Large intestine (tissue), 3 donors: ENCODE measurements at regions not wholly inside any gene's neighbourhood (a gene's known extent, or its start where the extent isn't known, plus 50 kb on each side); places are given as distances from the start of the nearest gene placed in this dataset.

ENCODE experiments used
- DNase-seq, 2 donors: peaks; one replicate each; pipeline versions ENCODE4 v3.0.0 to v3.0.0-alpha.2; 2013
- H3K27ac ChIP-seq: one replicate; pipeline ENCODE4 v1.5.1; 2013; ENCODE audit warnings: low read length
- H3K27me3 ChIP-seq: 2 replicates; pipeline ENCODE4 v1.6.1; 2013; ENCODE audit warnings: low read length; ENCODE audit not compliant: control insufficient read depth, insufficient read depth
- H3K36me3 ChIP-seq: 2 replicates; pipeline ENCODE4 v1.6.1; 2013; ENCODE audit warnings: low read length; ENCODE audit not compliant: control insufficient read depth, insufficient read depth
- H3K4me1 ChIP-seq: one replicate; pipeline ENCODE4 v1.6.1; 2013; ENCODE audit warnings: low read length; ENCODE audit not compliant: control insufficient read depth, insufficient read depth
- H3K4me3 ChIP-seq: one replicate; pipeline ENCODE4 v1.5.1; 2013; ENCODE audit warnings: low read length
- H3K9me3 ChIP-seq: one replicate; pipeline ENCODE4 v1.6.1; 2013; ENCODE audit warnings: mild to moderate bottlenecking, low read depth, low read length, moderate library complexity; ENCODE audit not compliant: control insufficient read depth
- WGBS: methylation state at CpG from one replicate; pipeline ENCODE4 v1.1.5; 2013; ENCODE audit warnings: low lambda C conversion rate; ENCODE audit not compliant: insufficient coverage; 5-methylcytosine and 5-hydroxymethylcytosine counted together

GRCh38 chr2:82591718-82592117 lies 1867.4 kb downstream of the SUCLG1 start:
- DNase-seq, result no peak
- Histone ChIP-seq H3K9me3 (no peaks in the 10 kb centered on the region), H3K4me3 (no peak overlapping the region), H3K4me1 (no peaks in the 10 kb centered on the region), H3K27me3 (no peaks in the 10 kb centered on the region), H3K27ac (no peak overlapping the region), H3K36me3 (no peaks in the 10 kb centered on the region)
- no CpG with 5 or more reads among the region's 3 CpGs for WGBS

GRCh38 chr2:82576656-82577055 lies 1882.4 kb downstream of the SUCLG1 start:
- Histone ChIP-seq H3K4me3 (no peak overlapping the region), H3K36me3 (no peaks in the 10 kb centered on the region), H3K9me3 (no peaks in the 10 kb centered on the region), H3K27ac (no peak overlapping the region), H3K27me3 (no peaks in the 10 kb centered on the region), H3K4me1 (no peaks in the 10 kb centered on the region)
- no peak for DNase-seq

GRCh38 chr2:82539280-82539621 lies 1919.8 kb downstream of the SUCLG1 start:
- H3K4me3 ChIP-seq, result no peak overlapping the region
- H3K36me3 ChIP-seq, result no peaks in the 10 kb centered on the region
- H3K27ac ChIP-seq, result no peak overlapping the region
- no peaks in the 10 kb centered on the region for H3K9me3 ChIP-seq
- no peak for DNase-seq
- H3K4me1 ChIP-seq, result no peaks in the 10 kb centered on the region
- WGBS, result no CpG with 5 or more reads among the region's 3 CpGs
- H3K27me3 ChIP-seq, result no peaks in the 10 kb centered on the region

GRCh38 chr2:82538590-82539279 lies 1920.3 kb downstream of the SUCLG1 start:
- DNase-seq, result no peak
- H3K27ac ChIP-seq, result no peak overlapping the region
- no peaks in the 10 kb centered on the region for H3K36me3 ChIP-seq
- H3K27me3 ChIP-seq, result no peaks in the 10 kb centered on the region
- H3K4me1 ChIP-seq, result no peaks in the 10 kb centered on the region
- WGBS, result 67% methylated on average over 1 of the region's 1 CpG
- no peaks in the 10 kb centered on the region for H3K9me3 ChIP-seq
- H3K4me3 ChIP-seq, result no peak overlapping the region

GRCh38 chr2:82528288-82528687 lies 1930.8 kb downstream of the SUCLG1 start:
- WGBS, result 97% methylated on average over 3 of the region's 8 CpGs
- Histone ChIP-seq H3K36me3 (no peaks in the 10 kb centered on the region), H3K4me1 (no peaks in the 10 kb centered on the region), H3K27me3 (no peaks in the 10 kb centered on the region), H3K4me3 (no peak overlapping the region), H3K27ac (no peak overlapping the region), H3K9me3 (no peaks in the 10 kb centered on the region)
- DNase-seq, result no peak

GRCh38 chr2:82527124-82527523 lies 1932.0 kb downstream of the SUCLG1 start:
- no peak for DNase-seq
- no peak overlapping the region for H3K27ac ChIP-seq
- H3K4me3 ChIP-seq, result no peak overlapping the region
- H3K9me3 ChIP-seq, result no peaks in the 10 kb centered on the region
- H3K36me3 ChIP-seq, result no peaks in the 10 kb centered on the region
- no peaks in the 10 kb centered on the region for H3K4me1 ChIP-seq
- no peaks in the 10 kb centered on the region for H3K27me3 ChIP-seq
- WGBS, result no CpG with 5 or more reads among the region's 12 CpGs

- Histone ChIP-seq H3K4me1 (no peaks in the 10 kb centered on the region), H3K27ac (no peak overlapping the region), H3K27me3 (no peaks in the 10 kb centered on the region), H3K36me3 (no peaks in the 10 kb centered on the region), H3K9me3 (no peaks in the 10 kb centered on the region), H3K4me3 (no peak overlapping the region)
- WGBS, result no CpG with 5 or more reads among the region's 7 CpGs
- no peak for DNase-seq
Observed at GRCh38 chr2:82526277-82526676, 1932.8 kb downstream of the SUCLG1 start.

GRCh38 chr2:82525744-82526143 lies 1933.3 kb downstream of the SUCLG1 start:
- H3K4me1 ChIP-seq, result no peaks in the 10 kb centered on the region
- H3K27ac ChIP-seq, result no peak overlapping the region
- WGBS, result no CpG with 5 or more reads among the region's 8 CpGs
- no peaks in the 10 kb centered on the region for H3K36me3 ChIP-seq
- H3K4me3 ChIP-seq, result no peak overlapping the region
- no peaks in the 10 kb centered on the region for H3K9me3 ChIP-seq
- H3K27me3 ChIP-seq, result no peaks in the 10 kb centered on the region
- DNase-seq, result no peak

- no peak for DNase-seq
- no peaks in the 10 kb centered on the region for H3K4me1 ChIP-seq
- H3K9me3 ChIP-seq, result no peaks in the 10 kb centered on the region
- H3K4me3 ChIP-seq, result no peak overlapping the region
- WGBS, result no CpG with 5 or more reads among the region's 7 CpGs
- H3K36me3 ChIP-seq, result no peaks in the 10 kb centered on the region
- no peak overlapping the region for H3K27ac ChIP-seq
- no peaks in the 10 kb centered on the region for H3K27me3 ChIP-seq
Observed at GRCh38 chr2:82524826-82525225, 1934.3 kb downstream of the SUCLG1 start.

GRCh38 chr2:82511894-82512293 lies 1947.2 kb downstream of the SUCLG1 start:
- H3K9me3 ChIP-seq, result no peaks in the 10 kb centered on the region

GRCh38 chr2:82508702-82509101 lies 1950.4 kb downstream of the SUCLG1 start:
- Histone ChIP-seq H3K9me3 (no peaks in the 10 kb centered on the region), H3K36me3 (no peaks in the 10 kb centered on the region), H3K27ac (no peak overlapping the region), H3K4me3 (no peak overlapping the region), H3K4me1 (no peaks in the 10 kb centered on the region), H3K27me3 (no peaks in the 10 kb centered on the region)
- WGBS, result no CpG with 5 or more reads among the region's 2 CpGs
- DNase-seq, result no peak

More at GRCh38 chr2:82511894-82512293, 1947.2 kb downstream of the SUCLG1 start:
- DNase-seq, result no peak
- Histone ChIP-seq H3K4me3 (no peak overlapping the region), H3K36me3 (no peaks in the 10 kb centered on the region), H3K27ac (no peak overlapping the region), H3K27me3 (no peaks in the 10 kb centered on the region), H3K4me1 (no peaks in the 10 kb centered on the region)
- no CpG with 5 or more reads among the region's 1 CpG for WGBS
